22Rv1 (cell line): ENCODE measurements at regions not wholly inside any gene's neighbourhood (a gene's known extent, or its start where the extent isn't known, plus 50 kb on each side); places are given as distances from the start of the nearest gene placed in this dataset.

ENCODE experiments used
- CTCF ChIP-seq: fragments of 450-650 bp; IDR thresholded peaks from 2 replicates; pipeline ENCODE4 v1.5.1; 2017; ENCODE audit warnings: mild to moderate bottlenecking
- ZFX ChIP-seq: fragments of 450-650 bp; IDR thresholded peaks from 2 replicates; pipeline ENCODE4 v1.6.1; 2017; ENCODE audit warnings: antibody characterized with exemption, borderline replicate concordance

- TF ChIP-seq CTCF (no peak), ZFX (no peak)
These were observed 90.1 kb downstream of the ANKRD10 start for GRCh38 chr13:110824702-110825300.
